HG03064 (cell line): ENCODE measurements at regions not wholly inside any gene's neighbourhood (a gene's known extent, or its start where the extent isn't known, plus 50 kb on each side); places are given as distances from the start of the nearest gene placed in this dataset.
"Not testable (repeated sequence)": the region's sequence is repeated elsewhere in the genome, so short reads cannot be mapped to it uniquely, and the experiment has no call there.

Source experiments
- ATAC-seq: cut with Tn5 transposase; IDR thresholded peaks from one replicate; pipeline ENCODE4 v1.9.1; 2021; ENCODE audit warnings: low read depth; ENCODE audit not compliant: unreplicated experiment

DNA sequence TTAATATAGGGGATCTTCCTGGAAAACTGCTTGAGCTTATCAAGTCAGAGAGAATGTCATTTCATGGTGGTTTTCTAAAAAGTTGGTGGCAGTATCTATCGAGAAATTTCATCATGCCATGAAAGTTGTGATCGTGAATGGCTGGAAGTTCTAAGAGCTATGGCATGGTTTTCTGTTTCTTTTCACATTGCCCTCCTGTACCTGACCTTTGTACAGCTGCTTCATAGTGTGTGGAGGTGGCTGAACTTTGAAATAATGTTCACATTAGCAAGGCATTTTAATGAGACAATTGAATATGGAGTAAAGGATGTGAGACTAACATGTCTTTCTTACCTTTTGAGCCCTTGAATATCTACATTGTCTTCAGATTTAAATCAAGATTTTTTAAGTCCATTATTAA is 278.2 kb upstream of the ID4 start:
- ATAC-seq: no peak

DNA sequence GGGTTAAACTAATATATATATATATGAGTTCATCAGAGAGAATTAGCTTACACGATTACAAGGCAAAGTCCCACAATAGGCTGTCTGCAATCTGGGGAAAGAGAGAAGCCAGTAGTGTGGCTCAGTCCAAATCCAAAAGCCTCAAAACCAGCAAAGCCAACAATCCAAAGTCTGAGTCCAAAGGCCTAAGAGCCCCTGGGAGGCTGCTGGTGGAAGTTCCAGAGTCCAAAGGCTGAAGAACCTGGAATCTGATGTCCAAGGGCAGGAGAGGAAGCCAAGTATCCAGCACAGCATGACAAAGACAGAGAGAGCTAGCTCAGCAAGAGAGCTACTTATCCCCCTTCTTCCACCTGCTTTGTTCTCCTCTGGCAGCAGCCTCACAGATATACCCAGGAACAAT is 274.7 kb upstream of the ID4 start:
- no peak for ATAC-seq

DNA sequence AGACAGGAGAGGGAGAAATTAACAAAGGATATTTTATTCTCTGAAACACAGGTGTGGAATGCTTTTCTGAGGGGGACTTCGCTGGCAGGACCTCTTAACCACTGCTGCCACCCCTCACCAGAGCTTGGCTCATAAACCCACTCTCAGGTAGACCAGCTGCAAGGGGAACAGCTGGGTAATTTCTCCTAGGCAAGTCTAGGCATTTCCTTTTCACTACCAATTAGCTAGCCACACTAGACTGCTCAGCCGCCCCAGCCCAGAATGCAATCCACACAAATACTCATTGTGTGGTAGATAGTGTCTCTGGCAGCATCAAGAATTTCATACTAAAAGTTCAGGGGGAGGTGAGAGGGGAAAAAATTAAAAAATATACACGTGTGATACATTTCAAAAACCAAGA is 267.6 kb upstream of the ID4 start:
- no peak for ATAC-seq

DNA sequence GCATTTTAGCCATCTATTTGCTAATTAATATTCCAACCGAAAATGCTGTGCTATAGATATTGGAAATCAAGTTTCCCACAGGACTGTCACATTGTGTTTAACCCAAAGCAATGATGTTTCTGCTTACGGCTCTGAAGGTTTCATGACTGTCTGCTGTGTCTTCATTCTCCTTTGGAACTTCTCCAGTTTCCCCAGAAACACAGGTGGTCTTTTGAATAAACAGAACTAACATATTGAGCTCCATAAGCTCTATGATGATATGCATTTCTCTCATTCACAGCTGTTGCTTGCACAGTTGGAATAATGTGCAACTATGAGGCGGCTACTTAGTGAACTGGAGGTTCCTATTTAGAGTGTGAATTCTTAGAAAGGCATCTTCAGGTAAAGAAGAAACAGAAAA is 266.0 kb upstream of the ID4 start:
- ATAC-seq: no peak

DNA sequence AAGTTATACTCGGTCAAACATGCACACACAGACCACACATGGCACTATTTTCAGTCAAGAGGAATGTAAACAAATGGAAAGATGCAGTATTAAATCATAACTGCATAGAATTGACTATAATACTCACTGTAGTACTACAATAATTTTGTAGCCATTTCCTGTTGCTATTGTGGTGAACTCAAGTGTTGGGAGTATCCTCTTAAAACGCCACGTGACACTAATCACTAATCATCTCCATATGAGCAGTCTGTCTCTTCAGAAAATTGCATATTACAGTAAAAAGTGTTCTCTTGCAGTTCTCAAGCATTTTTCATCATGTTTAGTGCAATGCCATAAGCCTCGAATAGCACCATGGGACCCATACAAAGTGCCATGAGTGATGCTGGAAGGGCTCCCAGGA is 258.7 kb upstream of the ID4 start:
- no peak for ATAC-seq

DNA sequence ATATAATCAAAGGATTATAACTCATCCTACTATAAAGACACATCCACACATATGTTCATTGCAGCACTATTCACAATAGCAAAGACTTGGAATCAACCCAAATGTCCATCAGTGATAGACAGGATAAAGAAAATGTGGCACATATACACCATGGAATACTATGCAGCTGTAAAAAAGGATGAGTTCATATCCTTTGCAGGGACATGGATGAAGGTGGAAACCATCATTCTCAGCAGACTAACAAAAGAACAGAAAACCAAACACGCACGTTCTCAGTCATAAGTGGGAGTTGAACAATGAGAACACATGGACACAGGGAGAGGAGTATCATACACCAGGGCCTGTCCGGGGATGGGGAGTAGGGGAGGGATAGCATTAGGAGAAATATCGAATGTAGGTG is 253.0 kb upstream of the ID4 start:
- not testable (repeated sequence) for ATAC-seq

DNA sequence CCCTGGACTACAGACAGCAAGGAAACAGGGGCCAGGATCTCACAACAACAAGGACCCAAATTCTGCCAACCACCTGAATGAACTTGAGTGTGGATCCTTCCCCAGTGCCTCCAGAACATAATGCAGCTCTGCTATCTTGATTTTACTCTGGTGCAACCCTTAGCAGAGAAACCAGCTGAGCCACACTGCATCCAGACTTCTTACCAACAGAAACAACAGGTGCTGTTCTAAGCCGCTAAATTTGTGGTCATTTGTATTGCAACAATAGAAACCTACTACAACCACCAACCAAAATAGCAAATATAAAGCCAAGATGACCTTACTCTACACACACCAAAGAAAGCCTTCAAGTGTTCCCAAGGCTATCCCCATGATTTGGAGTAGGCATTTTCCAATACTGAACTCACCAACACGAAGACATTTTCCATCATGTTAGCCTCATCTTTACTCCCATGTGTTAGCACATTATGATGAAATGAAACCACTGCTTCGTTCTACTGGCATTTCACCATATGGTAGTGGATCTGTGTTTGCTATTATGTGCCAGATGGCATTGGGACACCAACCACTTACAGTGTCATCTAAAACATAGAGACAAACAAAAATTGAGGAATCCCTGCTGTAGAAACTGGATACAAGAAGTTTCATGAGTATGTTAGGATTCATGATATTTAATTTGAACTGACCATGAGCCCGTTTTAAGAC is 249.8 kb upstream of the ID4 start:
- no peak for ATAC-seq

DNA sequence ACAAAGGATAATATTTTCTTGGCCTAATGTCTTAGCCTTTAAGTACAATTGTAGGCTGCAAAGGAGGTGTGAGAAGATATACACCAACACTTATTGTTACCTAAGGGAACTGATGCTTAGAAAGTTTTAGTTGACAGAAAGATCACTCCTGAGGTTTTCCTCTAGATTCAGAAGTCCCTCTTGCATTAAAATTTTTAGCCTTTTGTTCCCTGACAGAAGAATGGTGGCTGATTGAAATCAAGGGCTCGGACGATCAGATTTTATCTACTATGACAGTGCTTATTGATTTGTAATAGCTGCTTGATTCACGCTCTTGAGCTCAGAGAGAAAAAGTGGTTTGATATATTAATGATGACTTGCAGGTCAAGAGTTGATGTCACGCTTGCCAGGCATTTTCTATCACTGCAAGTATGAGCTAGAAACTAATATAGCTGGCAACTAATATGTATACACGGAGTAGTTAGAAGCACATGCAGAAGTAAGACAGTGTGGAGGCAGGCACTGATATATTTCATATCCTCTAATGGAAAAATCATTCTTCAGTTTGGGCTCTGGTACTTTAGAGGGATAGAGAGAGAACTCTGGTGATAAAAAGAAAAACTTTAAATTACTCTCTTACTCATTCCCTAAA is 246.6 kb upstream of the ID4 start:
- ATAC-seq: no peak

DNA sequence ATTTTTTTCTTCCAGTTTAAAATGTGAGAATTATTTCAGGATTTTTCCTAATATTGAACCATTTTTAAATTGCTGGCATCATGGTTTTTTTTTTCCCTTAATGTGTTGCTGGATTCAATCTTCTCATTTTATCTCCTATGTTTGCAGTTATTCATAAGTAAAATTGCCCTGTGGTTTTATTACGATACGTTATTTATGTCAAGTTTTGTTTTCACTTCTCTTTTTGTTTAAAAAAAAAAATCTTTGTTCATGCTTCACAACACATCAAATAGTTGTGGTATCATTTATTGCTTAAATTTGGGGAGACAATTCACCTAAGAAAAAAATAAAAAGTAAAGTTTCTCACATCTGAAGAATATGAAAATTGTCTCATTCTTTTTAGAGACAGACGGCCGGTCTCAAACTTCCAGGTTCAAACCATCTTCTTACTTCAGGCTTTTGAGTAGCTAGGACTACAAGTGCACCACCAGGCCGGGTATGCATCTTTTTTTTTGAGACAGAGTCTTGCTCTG is 239.3 kb upstream of the ID4 start:
- ATAC-seq: no peak

DNA sequence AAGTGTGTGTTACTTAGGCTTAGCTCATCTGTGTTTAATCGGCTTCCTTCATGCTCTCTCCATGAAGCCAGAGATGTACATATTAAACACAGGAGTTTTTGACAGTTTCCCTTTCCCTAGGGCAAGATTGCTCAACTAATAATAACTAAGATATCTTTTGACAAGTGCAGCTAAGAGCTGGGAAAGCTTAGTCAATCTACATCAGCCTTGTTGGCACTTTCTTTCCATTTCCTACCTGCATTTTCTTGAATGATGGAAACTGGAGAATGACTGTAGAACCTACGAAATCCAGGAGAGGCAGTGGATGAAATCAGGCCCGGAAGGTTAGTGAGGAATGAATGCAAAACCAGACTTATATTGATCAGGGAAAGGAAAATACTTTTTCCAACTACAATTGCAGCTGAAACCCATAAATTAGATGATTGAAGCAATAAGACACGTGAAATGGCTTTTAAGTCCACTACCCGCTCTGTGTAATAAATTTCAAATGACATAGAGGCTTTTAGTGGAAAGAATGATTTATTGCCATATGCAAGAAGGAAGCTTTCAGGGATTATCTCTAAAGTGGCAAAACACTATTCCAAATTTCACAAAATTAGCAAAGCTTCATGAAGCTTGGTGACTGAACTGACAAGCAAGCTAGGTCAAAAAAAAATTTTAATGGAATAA is 237.2 kb upstream of the ID4 start:
- no peak for ATAC-seq

DNA sequence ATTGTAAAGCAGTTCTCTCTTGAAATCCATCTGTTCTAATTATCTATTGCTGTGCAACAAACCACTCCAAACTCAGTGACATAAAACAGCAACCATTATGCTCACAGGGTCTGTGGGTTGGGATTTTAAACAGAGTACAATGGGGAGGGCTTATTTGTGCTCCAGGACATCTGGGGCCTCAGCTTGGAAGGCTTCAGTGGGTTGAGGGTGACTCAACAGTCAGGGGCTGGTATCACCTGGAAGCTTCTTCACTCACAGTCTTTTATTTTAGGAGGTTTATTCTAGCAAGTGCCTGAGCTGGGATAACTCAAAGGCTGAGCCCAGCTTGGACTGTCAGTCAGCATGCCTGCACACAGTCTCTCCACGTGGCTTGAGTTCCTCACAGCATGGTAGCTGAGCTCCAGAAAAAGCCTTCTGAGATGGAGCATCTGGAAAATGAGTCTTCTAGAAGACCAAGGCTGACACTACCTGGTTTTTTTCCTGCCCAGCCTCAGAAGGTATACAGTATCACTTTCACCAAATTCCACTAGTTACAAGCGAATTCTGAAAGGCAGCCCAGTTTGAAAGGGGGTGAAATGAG is 234.6 kb upstream of the ID4 start:
- no peak for ATAC-seq

DNA sequence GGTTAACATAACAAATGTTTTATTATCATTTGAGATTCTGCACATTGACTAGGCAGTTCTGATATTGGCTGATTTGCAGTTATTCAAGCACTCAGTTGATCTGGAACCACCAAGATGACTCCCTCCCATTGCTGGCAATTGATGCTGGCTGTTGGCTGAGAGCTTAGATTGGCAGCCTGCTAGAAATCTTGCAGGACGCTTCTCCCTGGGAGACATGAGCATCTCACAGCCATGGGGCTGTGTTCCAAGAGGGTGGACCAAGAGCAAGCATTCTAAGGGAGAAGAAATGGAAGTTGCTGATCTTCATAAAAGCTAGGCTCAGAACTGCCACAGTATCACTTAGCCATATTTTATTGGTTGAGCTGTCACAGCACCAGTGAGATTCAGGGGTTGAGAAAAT is 233.4 kb upstream of the ID4 start:
- ATAC-seq: no peak

DNA sequence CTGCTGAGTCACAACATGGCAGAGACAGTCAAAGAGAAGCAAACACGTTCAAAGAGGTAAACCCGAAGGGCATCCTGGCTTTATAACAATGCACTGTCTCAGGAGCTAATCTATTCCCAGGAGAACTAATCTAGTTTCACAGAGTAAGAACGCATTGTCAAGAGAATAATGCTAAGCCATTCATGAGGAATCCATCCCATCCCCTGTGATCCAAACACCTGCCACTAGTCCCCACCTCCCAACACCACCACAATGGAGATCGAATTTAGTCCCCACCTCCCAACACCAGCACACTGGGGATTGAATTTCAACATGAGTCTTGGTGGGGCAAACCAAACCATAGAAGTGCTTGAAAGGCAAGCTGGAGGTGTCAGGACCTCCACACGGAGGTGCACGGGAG is 231.5 kb upstream of the ID4 start:
- ATAC-seq: no peak

DNA sequence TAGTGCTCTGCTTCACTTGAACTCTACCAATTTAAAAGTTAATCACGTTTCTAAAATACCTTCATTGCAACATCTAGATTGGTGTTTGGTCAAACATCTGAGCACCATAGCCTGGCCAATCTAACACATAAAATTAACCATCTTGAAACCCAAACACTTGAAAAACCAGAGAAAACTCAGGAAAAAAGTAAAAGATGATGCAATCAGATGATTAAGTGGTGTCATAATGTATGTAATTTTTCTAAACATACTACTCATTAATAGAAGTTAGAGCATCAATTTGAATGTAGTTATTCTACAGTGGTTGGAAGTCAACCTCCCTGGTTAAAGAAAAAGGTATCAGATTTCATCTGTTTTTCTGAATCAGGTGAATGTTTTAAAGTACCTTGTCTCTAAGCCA is 228.6 kb upstream of the ID4 start:
- ATAC-seq: no peak

DNA sequence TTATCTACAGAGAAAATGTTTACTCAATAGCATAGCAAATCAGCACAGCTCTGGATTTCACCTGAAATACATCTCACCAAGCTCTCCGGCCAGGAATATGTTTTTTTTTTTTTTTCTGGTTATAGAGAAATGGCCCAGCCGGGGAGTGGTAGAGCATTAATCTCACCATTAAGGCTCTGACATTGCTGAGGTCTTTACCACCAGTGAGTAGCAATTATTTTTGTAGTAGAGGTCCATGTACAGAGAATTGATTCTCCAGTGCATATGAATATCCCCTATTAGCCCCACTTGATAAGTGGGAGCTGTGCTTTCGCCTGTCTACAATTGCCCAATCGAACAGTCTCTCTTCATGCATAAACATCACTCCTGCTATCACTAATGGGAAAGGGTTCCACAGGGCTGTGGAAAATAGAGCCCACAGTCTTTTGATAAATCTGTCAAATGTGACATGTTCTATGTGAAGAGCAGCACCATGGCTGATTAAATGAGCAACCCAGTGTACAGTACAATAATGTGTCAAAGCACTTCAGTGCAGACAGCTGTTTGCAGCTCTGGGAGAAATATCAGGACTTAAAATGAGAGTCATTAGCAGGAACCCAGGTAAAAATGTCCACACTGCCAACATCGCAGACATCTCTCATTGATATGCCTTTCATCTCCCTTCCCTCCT is 227.1 kb upstream of the ID4 start:
- ATAC-seq: no peak

DNA sequence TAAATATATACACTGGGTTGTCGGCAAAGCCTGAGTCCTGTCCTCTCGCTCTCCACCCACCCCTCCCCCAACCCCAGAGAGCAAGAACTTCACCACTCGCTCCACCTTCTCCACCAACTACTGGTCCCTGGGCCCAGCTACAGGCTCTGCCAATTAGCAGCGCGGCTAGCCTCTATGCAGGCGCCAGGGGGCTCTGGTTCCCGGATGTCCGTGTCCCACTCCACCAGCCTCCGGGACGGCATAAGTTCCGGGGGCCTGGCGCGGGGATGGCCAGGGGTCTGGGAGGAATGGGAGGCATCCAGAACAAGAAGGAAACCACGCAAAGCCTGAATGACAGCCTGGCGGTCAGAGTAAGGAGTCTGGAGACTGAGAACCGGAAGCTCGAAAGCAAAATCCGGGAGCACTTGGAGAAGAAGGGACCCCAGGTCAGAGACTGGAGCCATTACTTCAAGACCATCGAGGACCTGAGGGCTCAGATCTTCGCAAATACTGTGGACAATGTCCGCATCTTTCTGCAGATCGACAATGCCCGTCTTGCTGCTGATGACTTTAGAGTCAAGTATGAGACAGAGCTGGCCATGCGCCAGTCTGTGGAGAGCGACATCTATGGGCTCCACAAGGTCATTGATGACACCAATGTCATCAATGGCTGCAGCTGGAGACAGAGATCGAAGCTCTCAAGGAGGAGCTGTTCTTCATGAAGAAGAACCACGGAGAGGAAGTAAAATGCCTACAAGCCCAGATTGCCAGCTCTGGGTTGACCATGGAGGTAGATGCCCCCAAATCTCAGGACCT is 224.3 kb upstream of the ID4 start:
- ATAC-seq: not testable (repeated sequence)

DNA sequence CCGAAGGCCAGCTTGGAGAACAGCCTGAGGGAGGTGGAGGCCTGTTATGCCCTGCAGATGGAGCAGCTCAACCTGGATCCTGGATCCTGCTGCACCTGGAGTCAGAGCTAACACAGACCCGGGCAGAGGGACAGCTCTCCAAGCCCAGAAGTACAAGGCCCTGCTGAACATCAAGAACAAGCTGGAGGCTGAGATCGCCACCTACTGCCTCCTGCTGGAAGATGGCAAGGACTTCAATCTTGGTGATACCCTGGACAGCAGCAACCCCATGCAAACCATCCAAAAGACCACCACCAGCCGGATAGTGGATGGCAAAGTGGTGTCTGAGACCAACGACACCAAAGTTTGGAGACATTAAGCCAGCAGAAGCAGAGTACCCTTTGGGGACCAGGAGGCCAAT is 223.5 kb upstream of the ID4 start:
- no peak for ATAC-seq

DNA sequence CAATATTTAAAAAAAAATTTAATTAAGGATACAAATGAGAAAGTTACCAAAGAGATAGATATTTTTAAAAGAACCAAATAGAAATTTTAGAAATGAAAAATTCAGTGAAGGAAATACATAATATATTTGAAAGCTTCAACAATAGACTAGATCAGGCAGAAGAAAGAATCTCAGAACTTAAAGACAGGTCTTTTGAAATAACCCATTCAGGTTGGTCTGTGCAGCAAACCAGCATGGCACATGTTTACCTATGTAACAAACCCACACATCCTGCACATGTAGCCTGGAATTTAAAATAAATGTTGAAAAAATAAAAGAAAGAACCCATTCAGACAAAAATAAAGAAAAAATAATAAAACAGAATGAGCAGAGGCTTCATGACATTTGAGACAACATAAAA is 221.1 kb upstream of the ID4 start:
- ATAC-seq: no peak

DNA sequence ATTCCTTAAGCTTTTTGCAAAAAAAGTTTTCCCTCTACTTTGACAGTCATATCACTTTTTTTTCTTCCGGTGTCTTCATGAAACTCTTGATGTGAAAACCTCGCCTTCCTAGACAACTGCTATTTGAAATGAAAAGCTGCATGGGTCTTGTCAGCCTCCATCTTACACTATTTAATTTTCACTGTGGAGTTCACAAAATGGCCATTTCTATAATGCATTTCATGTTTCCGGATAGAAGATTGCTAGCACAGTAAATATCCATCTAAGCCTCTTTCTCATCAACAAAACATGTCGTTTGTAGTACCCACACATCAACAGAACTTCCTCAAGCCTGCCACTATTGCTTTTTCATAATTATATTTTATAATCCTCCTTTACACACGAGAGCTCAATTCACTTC is 204.9 kb upstream of the ID4 start:
- no peak for ATAC-seq

DNA sequence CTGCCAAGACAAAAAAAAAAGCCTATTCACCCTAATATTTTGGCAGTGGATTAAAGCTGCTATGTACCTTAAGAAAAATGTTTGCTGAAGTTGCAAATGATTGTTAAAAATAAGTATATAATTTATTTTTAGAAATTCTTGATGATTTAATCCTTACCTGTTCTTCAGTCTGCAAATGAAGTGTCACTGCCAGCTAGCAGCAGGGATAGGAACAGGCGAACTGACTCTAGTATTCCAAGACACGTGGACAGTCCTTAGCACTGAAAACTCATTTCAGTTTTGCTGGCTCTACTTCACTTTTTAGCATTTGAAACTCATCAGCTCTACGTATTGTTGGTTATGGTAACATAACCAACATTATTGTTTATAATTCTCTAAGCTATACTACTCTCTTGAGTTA is 204.4 kb upstream of the ID4 start:
- no peak for ATAC-seq
